SU-DHL-6 (cell line): ENCODE measurements at regions not wholly inside any gene's neighbourhood (a gene's known extent, or its start where the extent isn't known, plus 50 kb on each side); places are given as distances from the start of the nearest gene placed in this dataset.

Experiments
- EZH2phosphoT487 ChIP-seq: fragments of 200-600 bp; sonication (generic), shearing (Covaris generic); conservative IDR thresholded peaks from 2 replicates; pipeline ENCODE4 v1.6.1; 2018; ENCODE audit warnings: mild to moderate bottlenecking, antibody characterized with exemption, low read length, moderate library complexity, mixed read lengths
- TF ChIP-seq, protein P1 (sequence below): fragments of 200-600 bp; sonication (generic); IDR thresholded peaks from one replicate; pipeline ENCODE4 v1.5.1; 2017; ENCODE audit warnings: antibody characterized with exemption, mild to moderate bottlenecking, low read length, moderate library complexity; ENCODE audit not compliant: insufficient read depth, poor library complexity, severe bottlenecking

DNA sequence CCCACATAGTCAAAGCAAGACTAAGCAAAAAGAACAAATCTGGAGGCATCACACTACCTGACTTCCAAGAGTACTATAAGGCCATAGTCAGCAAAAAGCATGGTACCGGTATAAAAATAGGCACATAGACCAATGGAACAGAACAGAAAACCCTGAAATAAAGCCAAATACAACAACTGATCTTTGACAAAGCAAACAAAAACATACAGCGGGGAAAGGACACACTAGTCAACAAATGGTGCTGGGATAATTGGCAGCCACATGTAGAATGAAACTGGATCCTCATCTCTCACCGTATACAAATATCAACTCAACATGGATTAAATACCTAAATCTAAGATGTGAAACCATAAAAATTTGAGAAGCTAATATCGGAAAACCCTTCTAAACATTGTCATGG, 819.3 kb upstream of the FRG1 start:
- TF ChIP-seq, protein P1, sequence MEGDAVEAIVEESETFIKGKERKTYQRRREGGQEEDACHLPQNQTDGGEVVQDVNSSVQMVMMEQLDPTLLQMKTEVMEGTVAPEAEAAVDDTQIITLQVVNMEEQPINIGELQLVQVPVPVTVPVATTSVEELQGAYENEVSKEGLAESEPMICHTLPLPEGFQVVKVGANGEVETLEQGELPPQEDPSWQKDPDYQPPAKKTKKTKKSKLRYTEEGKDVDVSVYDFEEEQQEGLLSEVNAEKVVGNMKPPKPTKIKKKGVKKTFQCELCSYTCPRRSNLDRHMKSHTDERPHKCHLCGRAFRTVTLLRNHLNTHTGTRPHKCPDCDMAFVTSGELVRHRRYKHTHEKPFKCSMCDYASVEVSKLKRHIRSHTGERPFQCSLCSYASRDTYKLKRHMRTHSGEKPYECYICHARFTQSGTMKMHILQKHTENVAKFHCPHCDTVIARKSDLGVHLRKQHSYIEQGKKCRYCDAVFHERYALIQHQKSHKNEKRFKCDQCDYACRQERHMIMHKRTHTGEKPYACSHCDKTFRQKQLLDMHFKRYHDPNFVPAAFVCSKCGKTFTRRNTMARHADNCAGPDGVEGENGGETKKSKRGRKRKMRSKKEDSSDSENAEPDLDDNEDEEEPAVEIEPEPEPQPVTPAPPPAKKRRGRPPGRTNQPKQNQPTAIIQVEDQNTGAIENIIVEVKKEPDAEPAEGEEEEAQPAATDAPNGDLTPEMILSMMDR: no peak
- TF ChIP-seq EZH2phosphoT487: no peak
